ENCODE measurements at regions not wholly inside any gene's neighbourhood (a gene's known extent, or its start where the extent isn't known, plus 50 kb on each side); places are given as distances from the start of the nearest gene placed in this dataset.

DNA sequence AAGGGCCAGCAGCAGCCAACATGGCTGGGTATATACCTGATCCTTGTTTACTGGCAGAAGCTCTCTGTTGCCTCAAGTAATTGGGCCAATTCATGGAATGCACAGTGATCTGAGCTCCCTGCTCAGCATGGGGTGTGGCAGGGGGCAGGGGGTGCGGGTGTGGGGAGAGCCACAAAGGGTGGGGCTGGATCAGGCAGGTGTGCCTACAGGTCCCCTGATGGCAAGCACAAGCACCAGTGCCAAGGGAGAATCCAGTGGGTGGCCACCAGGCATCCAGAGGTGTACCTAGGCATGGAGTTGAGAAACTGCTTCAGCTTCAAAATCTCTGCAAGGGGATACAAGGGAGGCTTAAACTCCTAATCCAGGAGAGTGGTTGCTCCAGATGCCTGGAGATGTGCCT is 235.8 kb upstream of the TLE4 start:
- TF ChIP-seq CTCF (IDR thresholded peaks at IDR 0.05) (no peak), POLR2A (IDR thresholded peaks at IDR 0.05) (no peak)
